BLaER1 treated with 17β-estradiol and CSF1 and Interleukin-3, amounts not matched to agents 10 nM and 100 nM (cell line): ENCODE measurements at regions not wholly inside any gene's neighbourhood (a gene's known extent, or its start where the extent isn't known, plus 50 kb on each side); places are given as distances from the start of the nearest gene placed in this dataset.

ENCODE experiments used
- H3K27ac ChIP-seq, 11 experiments: shearing (Covaris generic); formaldehyde crosslinking; 2 replicates each; pipeline ENCODE4 v1.8.1; 2022
- H3K27me3 ChIP-seq, 11 experiments: shearing (Covaris generic); formaldehyde crosslinking; 2 replicates each; pipeline ENCODE4 v1.8.1; 2022
- H3K36me3 ChIP-seq, 11 experiments: shearing (Covaris generic); formaldehyde crosslinking; 2 replicates each; pipeline ENCODE4 v1.8.1; 2022
- H3K4me1 ChIP-seq, 10 experiments: shearing (Covaris generic); formaldehyde crosslinking; 2 replicates each; pipeline ENCODE4 v1.8.1; 2022
- H3K4me2 ChIP-seq, 11 experiments: shearing (Covaris generic); formaldehyde crosslinking; 2 replicates each; pipeline ENCODE4 v1.8.1; 2022
- H3K4me3 ChIP-seq, 10 experiments: shearing (Covaris generic); formaldehyde crosslinking; 2 replicates each; pipeline ENCODE4 v1.8.1; 2022
- H3K9ac ChIP-seq, 11 experiments: shearing (Covaris generic); formaldehyde crosslinking; 2 replicates each; pipeline ENCODE4 v1.8.1; 2022
- H3K9me3 ChIP-seq, 11 experiments: shearing (Covaris generic); formaldehyde crosslinking; replicated peaks in 1 of 11; 2 replicates each; pipeline ENCODE4 v1.8.1; 2022
- H4K20me1 ChIP-seq, 11 experiments: shearing (Covaris generic); formaldehyde crosslinking; 2 replicates each; pipeline ENCODE4 v1.8.1; 2022
- Cebpa-rat ChIP-seq, 11 experiments: shearing (Covaris generic); IDR thresholded peaks; 2 replicates each; pipeline ENCODE4 v1.8.1; 2022

- H3K27ac ChIP-seq = peak overlapping the region in 1 of 11 experiments; percentile 4; a peak in 1 of 22 replicates
- H3K9me3 ChIP-seq = peaks cover 0 to 10% (median 4%) of the 10 kb centered on the region in 11 experiments; a peak in 10 of 22 replicates
- peak overlapping the region in 2 of 11 experiments; percentile 33 to 60; a peak in 2 of 22 replicates for H3K4me2 ChIP-seq
Observed at GRCh38 chr11:104764710-104765045, 133.6 kb downstream of the CASP12 start.

GRCh38 chr11:104763930-104764709, 134.1 kb downstream of the CASP12 start:
- H3K4me1 ChIP-seq = peaks cover 0 to 19% (median 0%) of the 10 kb centered on the region in 10 experiments; a peak in 4 of 20 replicates
- no peaks in the 10 kb centered on the region for H3K27me3 ChIP-seq
- H3K9me3 ChIP-seq = peaks cover 0 to 14% (median 8%) of the 10 kb centered on the region in 11 experiments; a peak in 11 of 22 replicates
- peak overlapping the region in 1 of 11 experiments; percentile 4; a peak in 1 of 22 replicates for H3K27ac ChIP-seq
- H3K36me3 ChIP-seq = no peaks in the 10 kb centered on the region
- no peak overlapping the region for H3K9ac ChIP-seq
- H3K4me3 ChIP-seq = no peak overlapping the region
- H4K20me1 ChIP-seq = no peaks in the 10 kb centered on the region
- TF ChIP-seq Cebpa-rat (IDR thresholded peaks at IDR 0.05) = no peak
- H3K4me2 ChIP-seq = peak overlapping the region in 2 of 11 experiments; percentile 33 to 60; a peak in 3 of 22 replicates

More at GRCh38 chr11:104764710-104765045, 133.6 kb downstream of the CASP12 start:
- TF ChIP-seq Cebpa-rat (IDR thresholded peaks at IDR 0.05) = no peak
- H3K36me3 ChIP-seq = no peaks in the 10 kb centered on the region
- no peak overlapping the region for H3K9ac ChIP-seq
- no peak overlapping the region for H3K4me3 ChIP-seq
- peaks cover 0 to 19% (median 0%) of the 10 kb centered on the region in 10 experiments; a peak in 4 of 20 replicates for H3K4me1 ChIP-seq
- no peaks in the 10 kb centered on the region for H3K27me3 ChIP-seq
- H4K20me1 ChIP-seq = no peaks in the 10 kb centered on the region

GRCh38 chr11:104761511-104761910, 136.7 kb downstream of the CASP12 start:
- TF ChIP-seq Cebpa-rat (IDR thresholded peaks at IDR 0.05) = no peak
- no peak overlapping the region for H3K4me2 ChIP-seq
- no peaks in the 10 kb centered on the region for H3K36me3 ChIP-seq
- H3K4me1 ChIP-seq = peaks cover 0 to 19% (median 0%) of the 10 kb centered on the region in 10 experiments; a peak in 4 of 20 replicates
- H3K27ac ChIP-seq = no peak overlapping the region
- H4K20me1 ChIP-seq = no peaks in the 10 kb centered on the region
- H3K27me3 ChIP-seq = no peaks in the 10 kb centered on the region
- peaks cover 10 to 21% (median 16%) of the 10 kb centered on the region in 11 experiments; a peak in 17 of 22 replicates for H3K9me3 ChIP-seq
- H3K4me3 ChIP-seq = no peak overlapping the region
- H3K9ac ChIP-seq = no peak overlapping the region

- no peak for TF ChIP-seq Cebpa-rat (IDR thresholded peaks at IDR 0.05)
- H3K9me3 ChIP-seq = peaks cover 10 to 21% (median 16%) of the 10 kb centered on the region in 11 experiments; a peak in 17 of 22 replicates
- no peaks in the 10 kb centered on the region for H3K36me3 ChIP-seq
- peaks cover 0 to 12% (median 0%) of the 10 kb centered on the region in 10 experiments; a peak in 4 of 20 replicates for H3K4me1 ChIP-seq
- H3K27me3 ChIP-seq = no peaks in the 10 kb centered on the region
- no peak overlapping the region for H3K27ac ChIP-seq
- H3K9ac ChIP-seq = no peak overlapping the region
- no peak overlapping the region for H3K4me3 ChIP-seq
- H4K20me1 ChIP-seq = no peaks in the 10 kb centered on the region
- no peak overlapping the region for H3K4me2 ChIP-seq
Observed at GRCh38 chr11:104759464-104759863, 138.8 kb downstream of the CASP12 start.

GRCh38 chr11:104738918-104739317, 159.3 kb downstream of the CASP12 start:
- Histone ChIP-seq H3K4me3 (no peak overlapping the region), H3K36me3 (no peaks in the 10 kb centered on the region), H3K4me1 (peaks cover 0 to 43% (median 2%) of the 10 kb centered on the region in 10 experiments; a peak in 8 of 20 replicates), H3K9me3 (0 out of 22 replicates have a peak, but pooled peaks cover 0 to 5% (median 0%) of the 10 kb centered on the region in 11 experiments), H3K4me2 (peak overlapping the region in 1 of 11 experiments; percentile 34; a peak in 1 of 22 replicates), H4K20me1 (no peaks in the 10 kb centered on the region), H3K9ac (no peak overlapping the region), H3K27me3 (no peaks in the 10 kb centered on the region), H3K27ac (no peak overlapping the region)
- no peak for TF ChIP-seq Cebpa-rat (IDR thresholded peaks at IDR 0.05)

- H3K27me3 ChIP-seq = no peaks in the 10 kb centered on the region
- no peak overlapping the region for H3K4me2 ChIP-seq
- no peaks in the 10 kb centered on the region for H3K36me3 ChIP-seq
- peaks cover 0 to 45% (median 2%) of the 10 kb centered on the region in 10 experiments; a peak in 8 of 20 replicates for H3K4me1 ChIP-seq
- H3K9me3 ChIP-seq = 0 out of 22 replicates have a peak, but pooled peaks cover 0 to 5% (median 0%) of the 10 kb centered on the region in 11 experiments
- H3K4me3 ChIP-seq = no peak overlapping the region
- no peaks in the 10 kb centered on the region for H4K20me1 ChIP-seq
- H3K9ac ChIP-seq = no peak overlapping the region
- no peak overlapping the region for H3K27ac ChIP-seq
- TF ChIP-seq Cebpa-rat (IDR thresholded peaks at IDR 0.05) = no peak
Observed at GRCh38 chr11:104738208-104738607, 160.1 kb downstream of the CASP12 start.

- no peaks in the 10 kb centered on the region for H3K36me3 ChIP-seq
- no peak for TF ChIP-seq Cebpa-rat (IDR thresholded peaks at IDR 0.05)
- H3K27ac ChIP-seq = peak overlapping the region in 4 of 11 experiments; percentile 41 to 86 (median 80); a peak in 6 of 22 replicates
Observed at GRCh38 chr11:104736502-104736901, 161.8 kb downstream of the CASP12 start.

GRCh38 chr11:104734998-104735397, 163.3 kb downstream of the CASP12 start:
- Histone ChIP-seq H3K4me1 (peaks cover 0 to 45% (median 2%) of the 10 kb centered on the region in 10 experiments; a peak in 8 of 20 replicates), H3K9ac (peak overlapping the region in 4 of 11 experiments; percentile 19 to 69 (median 64); a peak in 5 of 22 replicates), H3K27ac (peak overlapping the region in 5 of 11 experiments; percentile 52 to 86 (median 76); a peak in 8 of 22 replicates), H3K27me3 (no peaks in the 10 kb centered on the region), H3K4me3 (no peak overlapping the region), H3K9me3 (no peaks in the 10 kb centered on the region), H3K36me3 (no peaks in the 10 kb centered on the region), H3K4me2 (peak overlapping the region in 4 of 11 experiments; percentile 45 to 64 (median 58); a peak in 6 of 22 replicates), H4K20me1 (no peaks in the 10 kb centered on the region)
- TF ChIP-seq Cebpa-rat (IDR thresholded peaks at IDR 0.05) = no peak

More at GRCh38 chr11:104736502-104736901, 161.8 kb downstream of the CASP12 start:
- peak overlapping the region in 4 of 11 experiments; percentile 10 to 64 (median 53); a peak in 6 of 22 replicates for H3K4me2 ChIP-seq
- peaks cover 0 to 45% (median 2%) of the 10 kb centered on the region in 10 experiments; a peak in 8 of 20 replicates for H3K4me1 ChIP-seq
- H3K9me3 ChIP-seq = 0 out of 22 replicates have a peak, but pooled peaks cover 0 to 5% (median 0%) of the 10 kb centered on the region in 11 experiments
- H3K4me3 ChIP-seq = no peak overlapping the region
- H4K20me1 ChIP-seq = no peaks in the 10 kb centered on the region
- H3K9ac ChIP-seq = no peak overlapping the region
- no peaks in the 10 kb centered on the region for H3K27me3 ChIP-seq

- H4K20me1 ChIP-seq = no peaks in the 10 kb centered on the region
- TF ChIP-seq Cebpa-rat (IDR thresholded peaks at IDR 0.05) = no peak
- H3K27ac ChIP-seq = no peak overlapping the region
- no peaks in the 10 kb centered on the region for H3K27me3 ChIP-seq
- H3K4me2 ChIP-seq = no peak overlapping the region
- H3K4me1 ChIP-seq = peaks cover 0 to 28% (median 2%) of the 10 kb centered on the region in 10 experiments; a peak in 8 of 20 replicates
- H3K4me3 ChIP-seq = no peak overlapping the region
- H3K36me3 ChIP-seq = no peaks in the 10 kb centered on the region
- no peak overlapping the region for H3K9ac ChIP-seq
- H3K9me3 ChIP-seq = no peaks in the 10 kb centered on the region
Observed at GRCh38 chr11:104731890-104732289, 166.4 kb downstream of the CASP12 start.
